Testis (tissue), 2 donors: ENCODE measurements at regions not wholly inside any gene's neighbourhood (a gene's known extent, or its start where the extent isn't known, plus 50 kb on each side); places are given as distances from the start of the nearest gene placed in this dataset.

Experiments
- DNase-seq: peaks from one replicate; pipeline ENCODE4 v3.0.0-alpha.2; 2019
- H3K27ac ChIP-seq, 2 donors: fragments of 200-600 bp; sonication (generic); one replicate each; pipeline ENCODE4 v1.5.1; 2019
- H3K27me3 ChIP-seq: fragments of 200-600 bp; sonication (generic); one replicate; pipeline ENCODE4 v1.5.1; 2019
- H3K36me3 ChIP-seq: fragments of 200-600 bp; sonication (generic); one replicate; pipeline ENCODE4 v1.5.1; 2017; ENCODE audit warnings: low read depth; ENCODE audit errors: missing control alignments
- H3K4me1 ChIP-seq: fragments of 200-600 bp; sonication (generic); one replicate; pipeline ENCODE4 v1.5.1; 2019
- H3K4me3 ChIP-seq, 2 donors: fragments of 200-600 bp; sonication (generic); one replicate each; pipeline ENCODE4 v1.5.1; 2017 to 2019
- H3K9me3 ChIP-seq: fragments of 200-600 bp; sonication (generic); one replicate; pipeline ENCODE4 v1.5.1; 2017
- CTCF ChIP-seq, 3 experiments: fragments of 450-650 bp in 2 of 3; fragments of 200-600 bp in 1 of 3; sonication (generic) in 1 of 3; IDR thresholded peaks; one replicate each; pipeline ENCODE4 v1.5.1; 2016 to 2019; ENCODE audit warnings: antibody characterized with exemption in 3 of 3, mild to moderate bottlenecking in 2 of 3, moderate library complexity in 1 of 3
- POLR2A ChIP-seq: fragments of 450-650 bp; IDR thresholded peaks from one replicate; pipeline ENCODE4 v1.6.1; 2017; ENCODE audit warnings: antibody characterized with exemption, mild to moderate bottlenecking, moderate library complexity
- WGBS, 2 donors: methylation state at CpG; one replicate each; pipeline ENCODE4 v1.1.5; 2018; 5-methylcytosine and 5-hydroxymethylcytosine counted together
- intact Hi-C: fragments of 100-400 bp; cut with DNase I; formaldehyde crosslinking; loops from one replicate; pipeline ENCODE4 v1.15.1; 2023; ENCODE audit warnings: low total_unique reads

- no peaks in the 10 kb centered on the region for H3K27me3 ChIP-seq
- no peak overlapping the region for H3K4me3 ChIP-seq
- H3K36me3 ChIP-seq = no peaks in the 10 kb centered on the region
- H3K27ac ChIP-seq = no peak overlapping the region
- DNase-seq = no peak
- 50 to 53% methylated on average over 3 of the region's 3 CpGs for WGBS, 2 donors
- no peaks in the 10 kb centered on the region for H3K4me1 ChIP-seq
- intact Hi-C loops = no loop called here
- TF ChIP-seq CTCF (IDR thresholded peaks at IDR 0.05) (no peak), POLR2A (no peak)
- no peaks in the 10 kb centered on the region for H3K9me3 ChIP-seq
These were observed 1647.6 kb upstream of the SPRY2 start for GRCh38 chr13:81988567-81988966.

DNA sequence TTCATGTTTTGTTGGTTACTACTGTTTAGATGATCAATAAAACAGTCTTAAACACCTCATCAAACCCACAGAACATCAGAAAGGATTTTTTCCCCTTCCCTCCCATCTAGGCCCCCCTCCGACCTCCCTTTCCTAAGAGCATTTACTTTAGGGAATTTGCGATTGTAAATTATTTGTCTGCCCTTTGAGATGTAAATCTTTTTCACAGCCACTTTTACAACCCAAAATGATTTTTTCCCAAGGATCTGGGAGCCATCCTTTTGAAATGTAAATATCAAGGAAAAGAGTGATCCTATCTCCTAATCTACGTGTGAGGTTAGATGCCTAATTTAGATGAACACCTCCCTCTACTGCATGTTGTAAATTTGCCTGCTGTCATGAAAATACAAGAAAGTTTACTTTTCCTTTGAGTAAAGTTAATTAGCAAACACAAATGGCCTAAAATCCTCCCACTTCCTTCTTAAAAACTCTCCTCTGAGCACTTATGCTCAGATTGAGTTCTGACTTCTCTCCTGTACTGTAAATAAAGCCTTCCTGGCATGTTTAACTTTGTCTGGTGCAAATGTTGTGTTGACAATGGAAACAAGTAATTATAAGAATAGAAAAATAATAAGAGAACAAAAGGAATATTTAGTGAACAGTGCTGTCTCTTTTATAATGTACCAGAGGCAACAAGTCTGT is 1646.9 kb upstream of the SPRY2 start:
- TF ChIP-seq POLR2A (no peak), CTCF (IDR thresholded peaks at IDR 0.05) (no peak)
- 81 to 87% methylated on average over 3 of the region's 3 CpGs for WGBS, 2 donors
- H3K27ac ChIP-seq = no peak overlapping the region
- H3K27me3 ChIP-seq = no peaks in the 10 kb centered on the region
- no peaks in the 10 kb centered on the region for H3K4me1 ChIP-seq
- H3K36me3 ChIP-seq = no peaks in the 10 kb centered on the region
- intact Hi-C loops = no loop called here
- no peak for DNase-seq
- no peaks in the 10 kb centered on the region for H3K9me3 ChIP-seq
- H3K4me3 ChIP-seq = no peak overlapping the region

- TF ChIP-seq POLR2A (no peak), CTCF (IDR thresholded peaks at IDR 0.05) (no peak)
- Histone ChIP-seq H3K27me3 (no peaks in the 10 kb centered on the region), H3K9me3 (no peaks in the 10 kb centered on the region), H3K36me3 (no peaks in the 10 kb centered on the region), H3K4me3 (no peak overlapping the region), H3K27ac (no peak overlapping the region), H3K4me1 (no peaks in the 10 kb centered on the region)
- intact Hi-C loops = no loop called here
- no peak for DNase-seq
These were observed 1646.2 kb upstream of the SPRY2 start for GRCh38 chr13:81987159-81987558.

GRCh38 chr13:81986308-81986707 is 1645.4 kb upstream of the SPRY2 start:
- intact Hi-C loops = no loop called here
- no peak for DNase-seq
- H3K4me1 ChIP-seq = no peaks in the 10 kb centered on the region
- H3K4me3 ChIP-seq = no peak overlapping the region
- H3K9me3 ChIP-seq = no peaks in the 10 kb centered on the region
- TF ChIP-seq CTCF (IDR thresholded peaks at IDR 0.05) = no peak
- TF ChIP-seq POLR2A = no peak
- no peaks in the 10 kb centered on the region for H3K27me3 ChIP-seq
- WGBS, 2 donors = 70 to 76% methylated on average over 1 of the region's 1 CpG
- no peak overlapping the region for H3K27ac ChIP-seq
- H3K36me3 ChIP-seq = no peaks in the 10 kb centered on the region

DNA sequence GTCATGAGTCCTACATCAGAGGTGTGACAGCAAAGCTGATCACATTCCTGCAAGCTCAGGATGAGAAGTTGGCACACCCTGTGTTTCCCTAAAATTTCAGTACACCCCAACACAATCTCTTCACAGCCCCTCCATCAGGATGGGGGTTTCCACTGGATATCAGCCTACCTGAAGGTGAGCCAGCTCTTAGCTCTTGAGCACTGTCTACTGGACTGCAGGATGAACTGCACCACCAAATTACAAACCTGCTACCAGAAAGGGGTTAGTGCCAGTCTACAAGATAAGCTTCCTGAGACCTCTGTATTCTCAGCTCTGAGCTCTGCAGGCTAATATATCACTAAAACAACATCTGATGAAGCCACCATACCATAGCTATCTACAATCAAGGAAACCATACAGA is 1616.2 kb upstream of the SPRY2 start:
- DNase-seq = no peak
- no peaks in the 10 kb centered on the region for H3K4me1 ChIP-seq
- H3K4me3 ChIP-seq = no peak overlapping the region
- TF ChIP-seq CTCF (IDR thresholded peaks at IDR 0.05) = no peak
- TF ChIP-seq POLR2A = no peak
- H3K9me3 ChIP-seq = no peaks in the 10 kb centered on the region
- no peaks in the 10 kb centered on the region for H3K27me3 ChIP-seq
- intact Hi-C loops = no loop called here
- no peak overlapping the region for H3K27ac ChIP-seq
- H3K36me3 ChIP-seq = no peaks in the 10 kb centered on the region
